ENCODE measurements at regions not wholly inside any gene's neighbourhood (a gene's known extent, or its start where the extent isn't known, plus 50 kb on each side); places are given as distances from the start of the nearest gene placed in this dataset.

DNA sequence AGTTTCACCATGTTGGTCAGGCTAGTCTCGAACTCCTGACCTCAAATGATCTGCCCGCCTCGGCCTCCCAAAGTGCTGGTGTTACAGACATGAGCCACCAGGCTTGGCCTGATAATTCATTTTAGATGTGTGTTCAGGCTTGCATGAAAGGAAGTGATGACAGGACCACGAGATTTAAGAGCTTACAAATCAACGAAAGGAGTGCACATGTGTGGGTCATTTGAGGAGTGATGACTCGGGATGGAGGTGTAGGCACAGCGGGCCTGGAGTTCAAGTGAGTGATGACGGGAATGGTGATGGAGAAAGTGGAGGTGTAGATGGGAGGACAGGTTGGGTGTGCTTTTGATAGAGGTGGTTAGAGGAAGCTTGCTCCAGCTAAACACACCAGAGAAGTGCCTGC is 742.4 kb downstream of the GALR1 start:
- TF ChIP-seq, protein P1, sequence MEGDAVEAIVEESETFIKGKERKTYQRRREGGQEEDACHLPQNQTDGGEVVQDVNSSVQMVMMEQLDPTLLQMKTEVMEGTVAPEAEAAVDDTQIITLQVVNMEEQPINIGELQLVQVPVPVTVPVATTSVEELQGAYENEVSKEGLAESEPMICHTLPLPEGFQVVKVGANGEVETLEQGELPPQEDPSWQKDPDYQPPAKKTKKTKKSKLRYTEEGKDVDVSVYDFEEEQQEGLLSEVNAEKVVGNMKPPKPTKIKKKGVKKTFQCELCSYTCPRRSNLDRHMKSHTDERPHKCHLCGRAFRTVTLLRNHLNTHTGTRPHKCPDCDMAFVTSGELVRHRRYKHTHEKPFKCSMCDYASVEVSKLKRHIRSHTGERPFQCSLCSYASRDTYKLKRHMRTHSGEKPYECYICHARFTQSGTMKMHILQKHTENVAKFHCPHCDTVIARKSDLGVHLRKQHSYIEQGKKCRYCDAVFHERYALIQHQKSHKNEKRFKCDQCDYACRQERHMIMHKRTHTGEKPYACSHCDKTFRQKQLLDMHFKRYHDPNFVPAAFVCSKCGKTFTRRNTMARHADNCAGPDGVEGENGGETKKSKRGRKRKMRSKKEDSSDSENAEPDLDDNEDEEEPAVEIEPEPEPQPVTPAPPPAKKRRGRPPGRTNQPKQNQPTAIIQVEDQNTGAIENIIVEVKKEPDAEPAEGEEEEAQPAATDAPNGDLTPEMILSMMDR (IDR thresholded peaks at IDR 0.05; ENCODE audit: control insufficient read depth, insufficient read depth, low read depth, low read length, missing control alignments) = no peak
- H3K4me3 ChIP-seq (ENCODE audit: control insufficient read depth, low read depth, low read length) = no peak overlapping the region
- no peak for DNase-seq (ENCODE audit: low read depth)

DNA sequence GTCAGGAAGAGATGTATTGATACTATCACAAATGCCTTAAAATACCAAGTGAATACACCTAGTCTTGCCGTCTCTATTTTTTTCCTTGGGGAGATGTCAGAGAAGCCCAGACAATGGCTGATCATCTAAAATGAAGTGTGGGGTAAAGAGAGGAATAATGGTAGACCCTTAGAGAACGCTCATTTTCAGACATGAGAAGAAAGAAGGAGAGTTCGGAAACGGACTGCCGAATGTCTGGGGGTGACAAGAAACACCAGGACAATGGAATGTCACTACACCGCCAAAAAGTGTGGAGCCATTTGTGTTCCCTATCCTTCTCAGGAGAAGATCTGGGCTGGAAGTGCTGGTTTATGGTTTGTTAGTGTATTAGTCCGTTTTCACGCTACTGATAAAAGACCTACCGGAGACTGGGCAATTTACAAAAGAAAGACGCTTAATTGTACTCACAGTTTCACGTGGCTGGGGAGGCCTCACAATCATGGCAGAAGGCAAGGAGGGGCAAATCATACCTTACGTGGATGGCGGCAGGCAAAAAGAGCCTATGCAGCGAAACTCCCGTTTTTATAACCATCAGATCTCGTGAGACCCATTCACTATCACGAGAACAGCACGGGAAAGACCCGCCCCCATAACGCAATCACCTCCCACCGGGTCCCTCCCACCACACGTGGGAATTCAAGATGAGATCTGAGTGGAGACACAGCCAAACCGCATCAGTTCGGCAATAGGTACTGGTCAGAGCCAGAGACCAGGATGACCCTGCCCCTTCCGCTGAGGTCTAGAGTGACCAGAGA is 743.7 kb downstream of the GALR1 start:
- DNase-seq (ENCODE audit: low read depth) = no peak
- TF ChIP-seq, protein P1 (IDR thresholded peaks at IDR 0.05; ENCODE audit: control insufficient read depth, insufficient read depth, low read depth, low read length, missing control alignments) = no peak
- no peak overlapping the region for H3K4me3 ChIP-seq (ENCODE audit: control insufficient read depth, low read depth, low read length)

DNA sequence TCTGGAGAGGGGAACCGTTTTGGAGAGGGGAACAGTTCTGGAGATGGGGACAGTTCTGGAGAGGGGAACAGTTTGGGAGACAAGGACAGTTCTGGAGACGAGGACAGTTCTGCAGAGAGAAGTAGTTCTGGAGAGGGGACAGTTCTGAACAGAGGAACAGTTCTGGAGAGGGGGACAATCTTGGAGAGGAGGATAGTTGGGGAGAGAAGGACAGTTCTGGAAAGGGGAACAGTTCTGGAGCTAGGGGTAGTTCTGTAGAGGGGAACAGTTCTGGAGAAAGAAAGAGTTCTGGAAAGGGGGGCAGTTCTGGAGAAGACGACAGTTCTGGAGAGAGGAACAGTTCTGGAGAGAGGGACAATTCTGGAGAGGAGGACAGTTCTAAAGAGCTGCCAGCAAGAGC is 745.9 kb downstream of the GALR1 start:
- no peak for DNase-seq (ENCODE audit: low read depth)

DNA sequence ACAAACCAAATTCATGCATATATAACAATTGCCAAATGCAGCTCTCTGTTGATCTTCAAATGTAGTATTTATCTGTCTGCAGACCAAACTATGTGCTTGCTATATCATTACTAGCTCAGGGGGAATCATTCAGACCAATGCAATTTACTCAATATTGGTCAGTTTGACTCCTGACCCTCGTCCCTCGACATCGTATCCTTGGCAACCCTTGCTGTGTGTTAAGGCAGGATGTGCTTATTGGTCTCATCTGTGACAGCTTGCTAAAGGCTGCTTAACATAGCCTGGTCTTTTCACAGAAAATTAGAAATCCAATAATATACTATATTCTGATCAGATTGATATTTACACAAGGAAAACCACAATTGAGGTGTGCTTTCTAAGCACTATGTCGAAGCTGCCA is 747.1 kb downstream of the GALR1 start:
- H3K4me3 ChIP-seq (ENCODE audit: control insufficient read depth, low read depth, low read length) = no peak overlapping the region
- TF ChIP-seq, protein P1 (IDR thresholded peaks at IDR 0.05; ENCODE audit: control insufficient read depth, insufficient read depth, low read depth, low read length, missing control alignments) = no peak
- no peak for DNase-seq (ENCODE audit: low read depth)

More for the DNA sequence above, 745.9 kb downstream of the GALR1 start:
- no peak overlapping the region for H3K4me3 ChIP-seq (ENCODE audit: control insufficient read depth, low read depth, low read length)
- TF ChIP-seq, protein P1 (IDR thresholded peaks at IDR 0.05; ENCODE audit: control insufficient read depth, insufficient read depth, low read depth, low read length, missing control alignments) = no peak

DNA sequence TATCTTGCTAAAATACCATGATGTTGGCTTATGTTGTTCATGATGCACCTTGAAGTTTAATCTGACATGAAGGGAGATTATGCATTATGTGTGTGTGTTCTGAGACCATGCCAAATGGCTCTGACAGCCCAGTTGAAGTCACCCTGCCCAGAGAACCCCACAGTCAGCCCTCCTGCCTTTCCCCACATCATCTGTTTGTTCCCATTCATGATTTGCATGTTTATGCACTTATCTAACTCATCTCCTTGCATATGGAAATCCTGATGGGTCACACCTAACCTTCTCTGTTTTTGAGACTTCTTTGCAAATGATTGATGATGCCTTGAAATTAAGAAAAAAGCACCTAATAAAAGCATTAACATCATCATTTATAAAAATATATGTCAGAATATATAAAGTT is 752.2 kb downstream of the GALR1 start:
- DNase-seq (ENCODE audit: low read depth) = no peak
- TF ChIP-seq, protein P1 (IDR thresholded peaks at IDR 0.05; ENCODE audit: control insufficient read depth, insufficient read depth, low read depth, low read length, missing control alignments) = no peak
- H3K4me3 ChIP-seq (ENCODE audit: control insufficient read depth, low read depth, low read length) = no peak overlapping the region

DNA sequence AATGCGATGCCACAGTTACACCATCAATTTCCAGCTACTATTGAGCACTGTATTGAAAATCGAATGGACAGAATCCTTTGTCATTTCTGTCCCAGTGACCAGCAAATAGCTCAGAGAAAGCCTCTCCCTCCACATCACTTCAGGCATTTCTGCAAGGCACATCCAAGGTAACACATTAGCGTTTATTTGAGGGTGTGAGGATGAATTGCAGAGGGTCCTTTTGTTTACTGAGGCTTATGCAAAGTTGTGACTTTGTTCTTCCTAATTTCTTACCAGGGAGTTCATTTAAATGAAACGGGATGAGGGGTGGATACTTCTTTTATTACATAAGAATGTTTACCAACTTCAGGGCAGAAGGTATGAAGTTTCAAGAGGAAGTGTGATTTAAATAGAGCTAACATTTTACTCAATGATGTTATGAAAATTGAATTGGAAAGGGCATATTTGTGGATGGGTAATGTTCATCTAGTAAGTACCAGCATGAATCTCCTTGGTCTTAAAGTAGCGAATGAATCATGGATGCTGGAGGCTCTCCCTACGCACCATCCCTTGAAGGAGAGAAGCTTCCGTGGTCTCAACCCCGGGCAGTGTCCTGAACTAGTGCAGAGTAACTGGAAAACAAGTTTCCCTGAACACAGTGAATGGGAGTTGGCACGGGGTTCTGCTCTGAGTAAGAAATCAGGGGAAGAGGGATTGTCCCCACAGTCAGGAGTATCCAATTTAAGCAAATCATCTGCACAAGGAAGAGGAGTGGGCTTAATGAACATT is 756.5 kb downstream of the GALR1 start:
- H3K4me3 ChIP-seq (ENCODE audit: control insufficient read depth, low read depth, low read length) = no peak overlapping the region
- DNase-seq (ENCODE audit: low read depth) = no peak
- TF ChIP-seq, protein P1 (IDR thresholded peaks at IDR 0.05; ENCODE audit: control insufficient read depth, insufficient read depth, low read depth, low read length, missing control alignments) = no peak

Data from AG09309 (cell line).